NCI-H526 treated with DMSO at 0.1 percent for 48 hours (cell line): ENCODE measurements at regions not wholly inside any gene's neighbourhood (a gene's known extent, or its start where the extent isn't known, plus 50 kb on each side); places are given as distances from the start of the nearest gene placed in this dataset.

Experiments
- DNase-seq: peaks from one replicate; lab custom pipeline; 2025; lab: John Stamatoyannopoulos, UW

DNA sequence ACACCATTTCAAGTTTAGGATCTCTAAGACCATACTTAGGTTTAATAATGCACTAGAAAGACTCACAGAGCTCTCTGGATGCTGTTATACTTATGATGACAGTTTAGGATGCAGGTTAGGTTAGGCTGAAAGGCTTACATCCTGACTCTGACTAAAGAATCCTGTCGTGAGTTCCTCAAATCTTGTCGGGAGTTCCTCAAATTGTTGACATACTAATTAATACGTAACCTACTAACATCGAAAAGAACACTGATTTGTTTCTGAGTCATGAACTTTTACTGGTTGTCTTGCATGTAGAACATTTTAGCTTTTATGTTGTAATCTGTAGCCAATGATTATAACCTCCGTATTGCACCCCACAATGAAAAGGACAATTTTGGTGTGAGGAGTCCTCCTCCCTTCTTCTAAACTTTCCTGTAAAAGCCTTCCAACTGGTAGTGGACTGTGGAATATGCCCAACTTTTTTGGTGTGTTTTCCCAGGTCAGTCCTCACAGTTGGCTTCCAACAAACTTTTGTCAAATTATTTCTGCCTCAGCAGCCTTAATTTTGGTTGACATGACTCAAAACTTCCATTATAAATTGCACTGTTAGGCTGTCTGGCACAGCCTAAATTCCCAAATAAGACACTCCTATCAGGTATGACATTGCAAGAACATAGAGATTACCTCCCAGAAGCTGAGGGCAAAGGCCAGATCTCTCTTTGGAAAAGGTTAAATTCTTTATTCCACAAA lies 107.9 kb upstream of the PALMD start:
- no peak for DNase-seq

DNA sequence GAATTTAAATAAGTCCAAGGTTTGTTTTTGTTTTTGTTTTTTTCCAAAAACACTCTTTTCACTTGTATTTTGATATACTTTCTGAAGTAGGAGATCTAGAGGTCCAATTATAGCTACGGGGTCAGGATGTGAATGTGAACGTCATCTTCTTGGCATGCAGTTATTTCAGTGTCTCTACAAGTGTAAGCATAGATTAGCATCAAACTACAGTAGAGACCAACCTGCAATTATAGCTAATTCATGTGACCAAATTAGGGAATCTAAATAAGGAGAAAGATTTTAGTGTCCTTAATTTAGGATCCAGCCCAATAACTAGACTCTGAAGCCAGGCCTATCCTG lies 107.3 kb upstream of the PALMD start:
- DNase-seq: no peak

DNA sequence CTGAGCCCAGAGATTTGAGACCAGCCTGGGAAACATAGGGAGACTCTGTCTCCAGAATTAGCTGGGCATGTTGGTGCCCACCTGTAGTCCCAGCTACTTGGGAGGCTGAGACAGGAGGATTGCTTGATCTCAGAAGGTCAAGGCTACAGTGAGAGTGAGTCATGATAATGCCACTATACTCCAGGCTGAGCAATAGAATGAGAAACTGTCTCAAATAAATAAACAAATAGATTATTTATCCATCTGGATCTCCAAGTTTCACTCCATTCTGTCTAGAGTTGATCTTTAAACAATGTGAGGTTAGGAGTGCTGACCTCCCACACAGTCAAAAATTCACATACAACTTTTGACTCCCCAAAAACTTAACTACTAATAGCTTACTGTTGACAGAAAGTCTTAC lies 106.8 kb upstream of the PALMD start:
- no peak for DNase-seq

DNA sequence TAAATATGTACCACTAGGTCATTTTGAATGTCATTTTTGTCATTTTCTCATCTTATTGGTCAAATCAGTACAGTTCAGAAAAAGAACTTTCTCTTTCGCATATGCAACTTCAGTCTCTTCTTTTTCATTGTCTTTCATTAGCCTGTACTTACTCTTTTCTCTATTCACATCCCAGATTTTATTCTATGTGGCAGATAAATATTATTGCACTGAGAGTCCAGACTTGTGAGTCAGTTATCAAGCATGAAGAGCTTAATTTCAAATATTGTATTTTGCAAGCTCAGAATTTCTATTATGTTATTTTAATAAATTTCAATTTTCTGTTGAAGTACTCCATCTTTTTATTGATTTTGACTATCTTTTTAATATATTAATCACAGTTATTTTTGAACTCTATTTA lies 105.2 kb upstream of the PALMD start:
- no peak for DNase-seq

DNA sequence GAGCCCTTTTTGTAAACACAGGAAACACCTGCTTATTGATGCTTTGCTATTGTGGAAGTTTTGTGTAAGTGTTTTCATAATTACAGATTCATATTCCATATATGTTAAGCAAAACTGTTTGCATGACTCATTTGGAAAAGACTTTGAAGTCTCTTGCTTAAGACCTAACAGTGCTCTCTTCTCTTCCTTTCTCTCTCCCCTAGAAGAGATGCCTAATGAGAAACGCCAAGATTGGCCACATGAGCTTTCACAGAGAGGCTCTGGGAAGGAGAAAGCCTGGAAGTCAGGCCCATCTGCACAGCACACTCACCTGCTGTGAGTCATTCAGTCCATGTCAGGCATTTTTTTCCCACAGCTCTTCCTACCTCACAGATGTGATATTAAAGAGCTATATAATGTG lies 101.6 kb upstream of the PALMD start:
- no peak for DNase-seq

- no peak for DNase-seq
Observed at GRCh38 chr1:99546432-99547416, 99.2 kb upstream of the PALMD start.

- DNase-seq: no peak
Observed at GRCh38 chr1:99548943-99549605, 96.8 kb upstream of the PALMD start.

GRCh38 chr1:99550198-99550597 lies 95.7 kb upstream of the PALMD start:
- no peak for DNase-seq

- DNase-seq: no peak
Observed at GRCh38 chr1:99551812-99552614, 93.9 kb upstream of the PALMD start.

GRCh38 chr1:99553301-99553700 lies 92.6 kb upstream of the PALMD start:
- no peak for DNase-seq

GRCh38 chr1:99553819-99554218 lies 92.1 kb upstream of the PALMD start:
- peak; percentile 21 for DNase-seq

- DNase-seq: no peak
Observed at GRCh38 chr1:99554727-99555126, 91.2 kb upstream of the PALMD start.

- no peak for DNase-seq
Observed at GRCh38 chr1:99557546-99558202, 88.2 kb upstream of the PALMD start.

GRCh38 chr1:99559166-99559565 lies 86.7 kb upstream of the PALMD start:
- DNase-seq: no peak

DNA sequence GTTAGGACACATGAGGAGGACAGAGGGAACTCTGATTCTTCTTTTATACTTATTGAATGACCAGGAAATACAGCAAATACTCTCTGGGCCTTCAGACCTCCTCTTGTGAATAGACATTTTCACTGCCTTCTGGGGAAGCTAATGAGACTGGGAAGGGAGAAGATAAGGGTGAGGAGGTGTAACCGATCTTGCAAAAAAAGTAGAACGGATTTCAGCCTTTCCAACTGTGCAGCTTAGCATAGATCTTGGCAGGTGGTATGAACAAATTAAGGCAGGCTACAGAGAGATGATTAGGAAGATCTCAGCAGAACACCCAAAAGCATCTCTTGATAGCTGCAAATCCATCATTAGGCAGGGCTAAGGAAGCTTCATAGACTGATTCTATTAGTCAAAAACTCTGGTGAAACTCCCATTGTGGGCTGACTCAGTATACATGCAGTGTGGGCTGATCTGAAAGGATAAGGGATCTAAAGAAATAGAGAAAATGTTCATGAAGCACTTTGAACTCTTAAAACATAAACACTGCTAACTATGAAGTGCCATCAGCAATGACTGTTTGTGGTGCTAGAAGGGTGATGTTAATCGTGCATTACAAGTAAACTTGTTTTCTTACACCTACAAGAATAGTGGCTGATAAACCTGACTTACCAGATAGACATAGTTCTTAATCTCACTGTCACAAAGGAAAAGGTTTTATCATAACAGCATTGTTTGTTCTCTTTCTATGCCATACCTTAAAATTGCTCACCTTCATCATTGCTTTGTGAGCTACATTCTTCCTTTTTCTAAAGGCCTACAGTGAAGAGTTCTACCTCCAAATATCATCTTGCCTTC lies 85.5 kb upstream of the PALMD start:
- DNase-seq: no peak

DNA sequence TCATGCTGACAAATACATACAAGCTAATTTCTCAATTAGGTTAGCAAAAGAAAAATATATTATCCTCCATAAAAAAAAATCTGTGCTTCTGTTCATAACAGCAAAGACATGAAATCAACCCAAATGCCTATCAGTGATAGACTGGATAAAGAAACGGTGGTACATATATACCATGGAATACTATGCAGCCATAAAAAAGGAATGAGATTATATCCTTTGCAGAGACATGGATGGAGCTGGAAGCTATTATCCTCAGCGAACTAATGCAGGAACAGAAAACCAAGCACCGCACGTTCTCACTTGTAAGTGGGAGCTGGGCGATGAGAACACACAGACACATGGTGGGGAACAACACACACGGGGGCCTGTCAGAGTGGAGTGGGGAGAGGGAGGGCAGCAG lies 84.0 kb upstream of the PALMD start:
- no peak for DNase-seq

DNA sequence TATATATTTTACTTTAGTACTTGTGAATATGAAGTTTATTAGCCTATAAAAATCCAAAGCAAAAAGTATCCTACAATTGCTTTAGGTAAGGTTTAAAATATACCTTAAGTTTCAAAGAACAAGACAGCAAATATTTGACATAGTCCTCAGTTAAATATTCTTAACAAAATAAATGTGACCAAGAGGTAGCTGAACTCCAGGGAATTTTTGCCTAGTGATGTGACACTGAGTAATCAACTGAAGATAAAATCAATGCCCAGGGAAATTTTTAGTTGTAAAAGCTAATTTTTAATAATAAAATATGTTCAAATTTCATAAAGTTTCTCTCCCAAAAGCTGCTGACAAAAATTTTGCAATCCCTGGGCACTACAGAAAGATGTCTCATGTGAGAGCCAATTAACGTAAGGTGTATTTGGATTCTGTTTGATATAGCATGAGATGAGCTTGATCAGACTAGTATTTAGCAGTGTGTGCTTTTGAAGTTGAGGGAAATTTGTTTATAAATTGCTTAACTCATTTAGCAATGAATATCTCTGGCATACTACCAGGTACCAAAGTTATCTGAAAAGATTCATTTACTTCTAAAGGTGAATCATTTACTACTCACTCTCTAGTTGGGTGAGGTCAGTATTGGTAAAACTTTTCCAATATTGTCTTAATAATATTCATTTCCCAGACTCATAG lies 80.2 kb upstream of the PALMD start:
- DNase-seq: no peak

DNA sequence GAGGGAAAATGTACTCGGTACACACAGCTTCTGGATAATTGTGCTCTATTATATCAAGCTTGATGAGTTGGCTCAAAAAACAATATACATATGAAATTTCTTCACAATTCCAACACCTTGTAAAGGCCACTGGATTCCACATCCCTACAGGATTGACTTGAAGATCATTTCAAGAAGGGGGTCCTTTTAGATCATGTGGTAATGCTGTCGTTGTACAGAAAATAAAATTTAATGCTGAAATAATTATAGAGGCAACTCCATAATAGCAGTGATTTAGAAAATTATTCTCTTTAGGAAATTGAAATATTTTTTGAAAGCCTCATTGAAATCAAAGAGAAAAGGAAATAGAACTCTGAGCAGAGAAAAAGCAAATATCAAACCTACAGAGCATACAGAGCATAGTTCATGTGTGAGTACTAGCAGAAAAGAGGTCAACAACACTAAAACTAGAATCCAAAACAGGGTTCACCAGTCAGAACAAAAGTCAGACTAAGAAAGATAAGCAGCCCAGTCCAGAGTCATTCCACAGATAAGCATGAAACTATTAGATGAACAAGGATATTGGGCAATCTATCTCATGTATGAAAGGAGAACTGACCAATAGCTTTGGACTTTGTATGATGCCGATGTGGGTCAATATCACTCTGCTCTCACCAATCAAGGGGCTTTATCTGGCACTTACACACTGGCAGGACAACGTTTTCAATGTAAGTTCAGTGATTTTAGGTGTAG lies 79.5 kb upstream of the PALMD start:
- no peak for DNase-seq

- peak; percentile 98 for DNase-seq
Observed at GRCh38 chr1:99570486-99571089, 75.3 kb upstream of the PALMD start.
